NCI-H1694 treated with DMSO at 0.1 percent for 48 hours (cell line): ENCODE measurements at regions not wholly inside any gene's neighbourhood (a gene's known extent, or its start where the extent isn't known, plus 50 kb on each side); places are given as distances from the start of the nearest gene placed in this dataset.
"Not testable (repeated sequence)": the region's sequence is repeated elsewhere in the genome, so short reads cannot be mapped to it uniquely, and the experiment has no call there.

Source experiments
- DNase-seq: peaks from one replicate; lab custom pipeline; 2025; lab: John Stamatoyannopoulos, UW

DNA sequence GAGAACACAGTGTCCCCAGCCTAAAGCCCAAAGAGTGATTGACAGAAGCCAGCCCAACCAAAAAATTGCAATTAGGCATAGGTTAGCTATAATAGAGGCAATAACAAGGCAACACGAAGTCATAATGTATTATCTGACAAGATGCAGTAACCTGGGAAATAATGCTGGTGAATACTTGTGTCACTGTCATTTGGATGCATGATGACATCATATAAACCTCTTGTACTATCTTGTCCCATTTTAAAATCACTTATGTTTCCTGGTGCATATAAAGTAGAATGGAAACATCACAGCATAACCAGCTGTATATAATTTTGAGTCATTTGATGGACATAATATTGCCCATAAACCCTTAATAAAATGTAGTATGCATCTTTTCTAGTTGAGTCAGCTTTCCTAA, 1138.3 kb upstream of the LRRTM3 start:
- no peak for DNase-seq

DNA sequence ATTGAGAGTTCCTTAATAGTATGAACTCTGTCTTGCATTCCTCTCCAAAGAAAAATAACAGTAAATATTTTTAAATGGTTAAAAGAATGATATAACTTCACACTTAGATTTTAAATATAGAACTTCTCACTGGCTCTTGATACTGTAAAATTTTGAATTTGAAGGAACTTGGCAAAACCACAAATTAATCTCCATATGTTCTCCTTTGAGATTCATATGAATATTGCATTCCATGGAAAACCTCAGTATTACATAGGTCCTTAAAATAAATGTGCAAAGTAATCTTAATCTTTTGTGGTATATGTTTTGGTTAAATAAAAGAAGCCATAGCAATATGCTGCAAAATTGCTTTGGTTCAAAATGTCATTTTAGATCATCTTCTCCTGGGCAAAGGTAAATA, 1137.6 kb upstream of the LRRTM3 start:
- DNase-seq: no peak

DNA sequence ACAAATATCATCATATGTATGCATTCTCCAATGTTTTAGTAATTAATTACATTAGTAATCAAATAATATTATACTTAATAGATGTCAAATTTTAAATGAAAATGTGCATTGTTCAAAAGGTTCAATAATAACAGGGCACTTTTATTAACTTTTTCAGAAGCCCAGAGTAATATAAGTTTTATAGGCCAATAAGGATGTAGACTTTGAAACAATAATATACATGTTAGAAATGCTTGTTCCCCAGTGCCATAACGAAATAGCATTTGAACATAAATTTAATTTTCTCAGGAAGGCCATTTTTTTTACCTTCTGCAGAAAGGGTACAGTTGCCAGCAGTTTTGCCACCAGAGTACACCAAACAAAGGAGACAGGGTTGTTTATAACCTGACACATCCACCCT, 1133.9 kb upstream of the LRRTM3 start:
- no peak for DNase-seq

DNA sequence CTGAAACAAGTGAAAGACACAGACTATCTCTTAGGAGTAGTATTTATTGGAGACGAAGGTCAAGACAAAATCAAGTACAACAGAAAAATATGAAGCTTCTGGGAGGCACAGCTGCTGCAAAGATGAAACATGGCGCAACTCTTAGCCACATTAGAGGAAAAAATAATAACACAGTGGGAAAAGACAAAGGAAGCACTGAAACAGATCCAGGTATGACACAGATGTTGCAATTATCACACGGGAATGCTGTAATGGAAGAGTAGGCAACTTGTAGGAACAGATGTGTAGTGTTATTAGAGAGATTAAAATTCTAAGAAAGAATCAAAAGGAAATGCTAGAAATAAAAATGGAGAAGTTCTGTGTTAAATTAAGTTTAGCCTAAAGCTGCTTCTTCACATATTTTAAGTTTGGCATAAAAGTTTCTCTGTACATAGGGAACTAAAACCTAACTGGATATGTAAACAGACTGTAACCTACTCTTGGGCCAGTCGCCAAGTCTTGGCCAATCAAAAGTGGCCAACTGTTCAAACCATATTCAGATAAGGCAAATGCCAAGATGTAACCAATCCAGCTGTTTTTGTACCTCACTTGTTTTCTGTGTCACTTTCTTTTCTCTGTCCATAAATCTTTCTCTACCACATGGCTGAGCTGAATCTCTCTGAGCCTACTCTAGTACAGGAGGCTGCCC, 1132.0 kb upstream of the LRRTM3 start:
- DNase-seq: no peak

DNA sequence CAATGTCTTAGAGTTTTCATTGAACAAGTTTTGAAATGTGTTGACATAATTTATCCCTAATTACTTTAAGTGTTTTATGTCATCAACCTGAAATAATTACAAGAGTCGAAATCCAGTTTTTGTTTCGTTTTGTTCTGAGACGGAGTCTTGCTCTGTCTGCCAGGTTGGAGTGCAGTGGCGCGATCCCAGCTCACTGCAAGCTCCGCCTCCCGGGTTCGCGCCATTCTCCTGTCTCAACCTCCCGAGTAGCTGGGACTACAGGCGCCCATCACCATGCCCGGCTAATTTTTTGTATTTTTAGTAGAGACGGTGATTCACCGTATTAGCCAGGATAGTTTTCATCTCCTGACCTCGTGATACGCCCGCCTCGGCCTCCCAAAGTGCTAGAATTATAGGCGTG, 1131.0 kb upstream of the LRRTM3 start:
- DNase-seq: not testable (repeated sequence)

DNA sequence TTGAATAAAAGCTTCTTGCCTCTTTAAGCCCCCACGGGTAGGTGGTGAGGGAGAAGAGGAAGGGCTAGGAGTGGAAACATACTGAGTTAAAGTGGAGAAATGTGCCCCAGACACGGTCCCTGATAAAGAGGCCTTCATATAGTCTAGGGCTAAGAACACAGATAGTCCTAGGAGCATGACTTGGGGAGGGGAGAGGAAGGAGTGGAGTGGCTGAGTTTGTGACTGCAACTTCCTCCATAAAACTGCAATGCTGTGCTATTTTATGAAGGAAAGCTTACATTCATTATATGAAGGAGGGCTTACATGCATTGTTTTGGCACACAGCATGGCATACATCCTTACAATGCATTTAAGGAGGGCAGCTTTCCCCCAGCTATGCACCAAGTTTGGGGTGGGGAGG, 1129.4 kb upstream of the LRRTM3 start:
- no peak for DNase-seq

DNA sequence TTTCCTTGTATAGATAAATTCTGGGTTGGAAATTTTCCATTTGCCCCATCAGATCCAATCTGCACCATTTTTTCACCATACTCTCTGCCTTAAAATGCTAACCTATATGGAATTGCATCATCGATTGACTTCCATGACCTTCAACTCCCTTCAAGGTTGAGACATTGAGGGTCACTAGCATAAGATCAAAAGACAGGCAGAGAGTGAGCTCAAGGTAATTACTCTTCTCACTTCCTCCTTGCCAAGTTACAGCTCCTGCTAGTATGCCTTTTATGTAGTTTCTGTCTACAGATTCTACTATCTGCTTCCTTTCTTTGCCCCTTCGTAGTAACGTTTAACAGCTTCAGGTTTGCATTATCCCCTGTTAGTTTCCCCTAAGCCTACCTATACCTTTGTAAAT, 1127.7 kb upstream of the LRRTM3 start:
- DNase-seq: no peak

DNA sequence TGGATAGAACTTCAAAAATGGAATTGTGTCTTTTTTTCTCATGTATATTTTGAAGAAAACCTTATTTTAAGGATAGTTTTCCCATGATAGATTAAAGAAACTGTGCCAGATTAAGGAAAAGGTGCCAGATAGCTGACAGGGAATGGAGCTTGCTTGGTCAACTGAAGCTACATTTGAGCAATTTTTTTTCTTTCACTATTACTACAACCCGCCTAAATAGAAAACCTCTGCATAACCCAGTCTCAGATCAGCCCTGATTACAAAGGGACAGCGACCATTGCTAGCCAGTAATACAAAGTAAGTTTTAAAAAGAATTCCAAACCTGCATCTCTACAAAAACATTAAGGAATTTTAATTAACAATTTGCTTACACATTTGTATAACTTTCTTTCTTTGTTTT, 1123.4 kb upstream of the LRRTM3 start:
- DNase-seq: no peak

DNA sequence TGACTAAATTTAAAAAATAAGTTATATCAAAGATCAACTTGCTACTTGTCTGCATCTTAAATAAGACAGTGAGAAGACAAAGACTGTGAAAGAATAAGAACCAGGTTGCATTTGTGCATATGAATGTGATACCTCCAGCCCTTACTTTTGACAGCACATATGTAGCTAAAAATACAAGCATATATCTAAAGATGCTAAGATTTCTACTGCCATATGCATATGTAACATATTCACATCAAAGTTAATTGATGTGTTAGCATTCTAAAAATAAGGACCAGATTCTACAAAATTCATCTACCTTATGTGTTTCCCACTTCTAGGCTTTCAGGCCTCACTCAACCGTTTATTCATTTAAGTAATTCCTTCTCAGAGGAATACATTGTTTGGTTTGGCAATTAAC, 1120.3 kb upstream of the LRRTM3 start:
- no peak for DNase-seq

DNA sequence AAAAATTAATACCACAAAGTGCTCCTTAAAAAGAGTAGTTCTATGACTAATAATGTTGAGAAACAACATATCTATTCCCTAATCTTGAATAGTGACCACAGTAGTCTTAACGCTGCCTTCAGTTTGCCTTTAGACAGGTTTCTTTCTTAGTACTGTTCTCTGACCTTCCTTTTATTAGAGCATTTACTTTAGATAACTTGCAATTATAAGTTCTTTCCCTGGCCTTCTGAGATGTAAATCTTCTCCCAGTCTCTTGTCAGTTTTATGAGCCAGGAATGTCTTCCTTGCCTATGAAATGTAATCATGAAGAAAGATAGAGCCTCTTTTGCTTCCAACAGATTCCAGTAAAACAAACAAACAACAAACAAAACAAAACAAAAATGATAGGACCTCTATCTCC, 1119.8 kb upstream of the LRRTM3 start:
- DNase-seq: no peak

DNA sequence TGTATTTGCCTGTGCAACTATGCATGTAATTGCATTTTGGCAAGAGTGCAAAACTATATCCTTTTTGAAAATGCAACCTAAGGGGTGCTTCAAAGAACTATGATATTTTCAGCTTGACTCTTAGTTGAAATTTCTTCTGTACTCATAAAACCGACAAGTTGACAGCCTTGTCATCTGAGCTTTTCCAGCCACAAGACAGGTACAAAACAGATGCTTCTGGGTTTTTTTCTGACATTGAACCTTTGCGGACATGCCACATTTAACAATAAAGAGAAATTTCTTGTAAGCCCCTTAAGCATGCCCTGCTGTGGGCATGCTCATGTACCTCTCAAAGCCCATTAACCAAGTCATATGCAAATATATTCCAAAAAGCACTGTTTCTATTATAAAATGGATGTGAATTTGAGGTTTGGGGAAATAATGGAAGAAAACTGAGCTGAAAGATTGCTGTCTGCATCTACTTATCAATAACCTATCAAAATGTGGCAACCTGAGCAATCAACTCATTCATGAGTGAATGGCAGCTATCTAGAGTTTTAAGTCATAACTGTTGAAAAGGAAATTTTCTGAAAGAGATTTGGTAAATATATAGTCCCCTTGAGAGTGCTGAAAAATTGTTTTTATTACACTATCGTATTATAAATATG, 1117.0 kb upstream of the LRRTM3 start:
- DNase-seq: no peak

DNA sequence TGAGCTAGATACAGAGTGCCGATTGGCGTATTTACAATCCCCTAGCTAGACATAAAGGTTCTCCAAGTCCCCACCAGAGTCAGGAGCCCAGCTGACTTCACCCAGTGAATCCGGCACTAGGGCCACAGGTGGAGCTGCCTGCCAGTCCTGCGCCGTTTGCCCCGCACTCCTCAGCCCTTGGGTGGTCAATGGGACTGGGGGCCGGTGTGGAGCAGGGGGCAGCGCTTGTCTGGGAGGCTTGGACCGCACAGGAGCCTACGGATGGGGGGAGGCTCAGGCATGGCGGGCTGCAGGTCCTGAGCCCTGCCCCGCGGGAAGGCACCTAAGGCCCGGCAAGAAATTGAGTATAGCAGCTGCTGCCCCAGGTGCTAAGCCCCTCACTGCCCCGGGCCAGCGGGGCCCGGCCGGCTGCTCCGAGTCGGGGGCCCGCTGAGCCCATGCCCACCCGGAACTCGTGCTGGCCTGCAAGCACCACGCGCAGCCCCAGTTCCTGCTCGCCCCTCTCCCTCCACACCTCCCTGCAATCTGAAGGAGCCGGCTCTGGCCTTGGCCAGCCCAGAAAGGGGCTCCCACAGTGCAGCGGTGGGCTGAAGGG, 1113.8 kb upstream of the LRRTM3 start:
- DNase-seq: no peak

DNA sequence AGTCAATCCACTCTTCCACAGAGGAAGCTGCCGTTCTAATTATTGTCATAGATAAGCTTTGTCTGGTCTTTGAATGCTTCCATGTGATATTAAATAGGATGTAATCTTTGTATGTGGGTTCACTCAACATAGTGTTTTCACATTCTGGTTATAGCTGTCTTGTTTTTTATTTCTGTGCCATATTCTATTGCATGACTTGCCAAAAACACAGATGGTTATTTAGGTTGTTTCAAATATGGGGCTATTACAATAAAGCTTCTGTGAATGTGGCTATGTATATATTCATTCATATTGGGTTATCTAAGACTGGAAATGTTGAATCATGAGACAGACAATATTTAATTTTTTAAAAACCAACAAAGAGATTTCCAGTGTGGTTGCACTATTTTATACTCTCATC, 1109.3 kb upstream of the LRRTM3 start:
- DNase-seq: no peak

DNA sequence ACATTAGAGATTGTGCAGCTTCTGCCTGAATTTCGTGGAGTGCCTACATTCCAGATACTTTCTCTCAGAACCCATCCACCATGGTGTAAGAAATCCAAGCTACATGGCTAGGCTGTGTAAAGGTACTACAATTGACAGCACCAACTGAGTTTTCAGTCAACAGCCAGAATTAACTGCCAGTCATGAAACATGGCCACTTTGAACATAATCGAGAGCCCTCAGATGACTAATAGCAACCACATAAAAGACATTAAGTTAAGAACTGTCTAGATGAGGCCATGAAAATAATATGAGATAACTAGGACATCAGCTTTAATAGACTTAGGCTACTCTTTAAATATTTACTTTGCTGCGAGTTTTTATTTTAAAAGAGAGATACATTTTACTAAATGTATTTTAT, 1106.8 kb upstream of the LRRTM3 start:
- no peak for DNase-seq

DNA sequence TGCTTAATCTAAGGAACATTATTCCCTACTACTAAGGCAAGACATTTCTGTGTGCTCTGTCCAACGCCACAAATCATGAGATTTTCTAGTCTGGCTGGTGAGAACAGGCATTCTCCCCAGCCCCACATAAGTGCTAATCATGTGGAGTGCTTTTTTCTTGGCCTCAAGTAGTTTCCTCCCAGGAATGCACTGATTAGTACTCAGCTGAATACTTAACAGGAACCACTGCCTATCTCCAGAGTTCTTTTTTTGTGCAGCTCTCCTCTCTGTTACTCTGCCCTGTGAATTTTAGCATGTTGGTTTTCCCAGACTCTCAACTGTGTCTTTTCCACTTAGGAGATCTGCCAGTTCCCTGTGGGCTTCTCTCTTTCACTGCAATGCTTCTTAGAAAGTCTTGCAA, 1098.5 kb upstream of the LRRTM3 start:
- no peak for DNase-seq

DNA sequence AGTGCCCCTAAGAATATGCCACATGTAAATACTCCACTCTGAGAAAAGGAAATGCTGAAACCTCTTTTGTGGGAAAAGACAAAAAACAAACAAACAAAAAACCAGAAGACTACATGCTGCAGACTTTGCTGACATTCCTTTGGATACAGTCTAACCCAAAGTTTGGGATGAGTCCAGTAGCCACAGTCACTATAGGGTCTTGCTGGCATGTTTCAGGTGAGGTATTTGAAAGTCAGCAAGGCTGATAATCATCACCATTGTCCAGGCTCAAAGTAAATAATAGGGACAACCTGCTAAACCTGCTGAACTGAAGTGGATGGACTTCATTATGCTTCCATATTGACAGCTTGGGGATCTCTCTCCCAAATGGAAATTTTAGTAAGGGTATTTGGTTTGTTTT, 1087.0 kb upstream of the LRRTM3 start:
- no peak for DNase-seq

DNA sequence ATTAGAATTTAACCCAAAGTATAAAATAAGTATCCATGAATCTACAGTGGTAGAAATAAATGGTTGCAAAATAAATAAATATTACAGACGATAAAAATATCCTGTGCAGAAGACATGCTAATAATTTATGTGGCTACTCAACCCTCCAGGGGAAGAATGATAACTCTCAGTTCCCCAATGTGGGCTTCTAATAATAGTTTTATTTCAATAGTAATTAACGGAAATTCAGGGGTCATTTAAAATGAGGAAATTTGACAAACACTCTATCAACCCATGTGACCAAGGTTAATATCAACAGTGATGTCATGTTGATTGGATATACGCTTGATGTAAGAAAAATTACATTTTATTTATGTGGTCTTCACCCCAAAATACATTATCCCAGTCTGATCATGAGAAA, 1082.6 kb upstream of the LRRTM3 start:
- no peak for DNase-seq

DNA sequence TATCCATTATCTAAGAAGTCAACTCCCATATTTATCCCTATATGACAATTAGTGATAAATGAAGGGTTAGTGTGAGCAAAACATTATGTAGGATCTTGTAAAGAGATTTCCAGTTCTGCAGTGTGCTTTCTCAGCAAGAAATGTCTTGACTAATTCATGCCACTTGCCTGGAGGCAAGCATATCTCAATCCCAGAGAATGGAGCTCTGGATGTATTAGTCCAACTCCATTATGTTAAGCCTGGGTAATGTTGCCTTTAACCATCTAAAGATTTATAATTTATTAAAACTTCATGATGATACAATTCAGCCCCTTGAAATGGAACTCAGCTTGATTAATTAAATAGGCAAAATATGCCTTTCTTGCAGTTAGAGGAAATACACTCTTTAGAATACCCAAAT, 1079.9 kb upstream of the LRRTM3 start:
- DNase-seq: no peak

DNA sequence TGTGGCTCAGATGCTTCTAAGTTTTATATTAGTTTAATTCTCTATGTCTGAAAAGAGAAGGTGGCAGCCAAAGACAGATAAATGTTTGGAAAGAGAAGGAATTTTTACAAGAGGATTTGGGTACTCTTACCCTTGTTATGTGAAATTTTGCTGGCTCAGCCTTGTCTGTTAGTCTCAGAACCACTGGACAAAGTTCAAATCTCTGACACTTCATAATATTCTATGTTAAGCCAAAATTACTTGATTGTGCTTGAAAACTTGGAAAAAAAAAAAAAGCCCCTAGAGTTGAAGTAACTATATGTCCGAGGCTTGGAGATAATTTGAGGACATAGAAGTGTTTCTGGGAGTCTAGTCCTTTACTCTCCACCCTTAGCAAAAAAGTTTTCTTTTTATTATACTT, 1079.3 kb upstream of the LRRTM3 start:
- DNase-seq: no peak

DNA sequence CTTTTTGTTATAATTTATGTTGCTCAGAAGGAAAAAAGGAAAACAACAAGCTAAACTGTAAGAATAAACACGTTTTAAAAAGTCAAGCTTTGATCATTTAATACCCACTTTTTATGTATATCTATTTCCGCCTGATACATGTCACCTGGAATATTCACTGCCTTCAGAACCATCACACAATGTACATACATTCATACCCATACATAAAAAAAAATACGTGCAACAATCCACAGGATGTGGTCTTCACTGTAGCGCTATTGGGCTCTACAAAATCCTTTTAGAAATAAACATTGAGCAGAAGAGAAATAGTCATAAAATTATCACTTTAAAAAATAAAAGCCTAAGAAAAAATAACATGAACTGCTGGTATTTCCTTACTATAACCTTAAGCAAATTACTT, 1078.9 kb upstream of the LRRTM3 start:
- DNase-seq: no peak

DNA sequence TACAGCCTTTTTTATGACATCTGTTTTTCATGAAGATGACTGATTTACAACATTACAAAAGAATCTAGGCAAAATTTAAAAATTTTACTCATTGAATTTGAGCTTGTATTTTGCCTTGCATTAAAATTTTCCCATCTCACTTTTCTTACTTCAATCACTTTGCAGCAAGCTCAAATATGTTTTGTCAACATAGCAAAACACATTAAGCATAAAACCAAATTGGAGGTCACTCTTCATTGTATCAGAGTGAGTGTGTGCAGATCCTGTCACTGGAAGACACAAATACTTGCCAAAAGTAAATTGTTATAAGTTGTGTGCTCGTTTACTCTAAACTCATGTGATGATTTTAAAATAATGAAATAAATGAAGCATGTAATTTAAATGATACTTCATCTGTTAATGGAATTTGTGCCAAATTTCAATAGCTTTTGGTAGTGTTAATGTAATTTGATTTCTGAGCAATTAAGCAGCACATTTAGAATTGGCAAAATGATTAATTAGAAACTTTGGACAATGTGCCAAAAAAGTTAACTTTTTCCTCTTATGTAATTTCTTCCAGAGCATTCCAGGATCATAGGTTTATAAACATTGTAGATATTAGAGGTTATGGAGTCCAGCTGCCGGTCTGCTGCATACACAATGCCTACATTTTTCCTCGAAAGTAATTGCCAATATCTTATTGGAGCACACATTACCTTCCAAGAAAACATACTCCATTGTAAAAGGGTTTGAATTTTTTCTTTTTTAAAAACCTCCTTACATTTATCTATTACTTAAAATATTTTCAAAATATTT, 1078.2 kb upstream of the LRRTM3 start:
- no peak for DNase-seq

DNA sequence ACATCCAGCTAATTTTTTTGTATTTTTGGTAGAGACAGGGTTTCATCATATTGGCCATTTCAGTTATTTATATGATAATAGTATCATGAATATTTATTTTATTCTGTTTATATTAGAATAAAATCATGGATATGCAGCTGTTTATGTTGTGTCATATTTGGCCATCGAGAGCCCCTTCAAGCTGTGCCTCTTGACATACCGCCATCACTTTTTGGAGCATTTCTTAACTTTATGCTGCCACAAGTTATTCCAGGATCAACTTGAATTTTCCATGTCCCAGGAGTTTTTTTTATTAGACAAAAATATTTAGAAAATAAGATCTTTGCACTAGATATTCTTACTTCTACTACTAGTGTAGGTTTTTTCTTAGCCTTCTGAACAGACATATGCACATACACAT, 1067.0 kb upstream of the LRRTM3 start:
- DNase-seq: no peak

DNA sequence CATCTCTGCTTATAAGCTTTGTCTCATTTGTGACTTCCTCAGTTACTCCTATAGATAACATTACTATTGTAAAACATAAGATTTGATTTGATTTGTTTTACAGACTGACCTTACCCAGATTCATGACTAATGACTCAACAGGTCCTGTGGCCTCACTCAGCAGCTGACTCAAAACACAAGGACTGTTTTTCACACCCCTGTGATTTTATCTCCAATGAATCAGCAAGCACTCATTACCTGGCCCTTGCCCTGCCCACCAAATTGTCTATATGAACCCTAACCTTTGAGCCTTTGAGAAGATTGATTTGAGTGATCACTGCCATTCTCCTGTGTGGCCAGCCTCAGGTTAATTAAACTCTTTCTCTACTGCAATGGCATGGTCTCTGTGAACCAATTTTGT, 1064.6 kb upstream of the LRRTM3 start:
- no peak for DNase-seq
